Activated CD4-positive, alpha-beta T cell treated with anti-CD3 and anti-CD28 coated beads, Interleukin-2, amount 50 U/mL, for 4 hours (primary cell): ENCODE measurements at regions not wholly inside any gene's neighbourhood (a gene's known extent, or its start where the extent isn't known, plus 50 kb on each side); places are given as distances from the start of the nearest gene placed in this dataset.
"Not testable (repeated sequence)": the region's sequence is repeated elsewhere in the genome, so short reads cannot be mapped to it uniquely, and the experiment has no call there.

Source experiments
- DNase-seq, 2 experiments: peaks; one replicate each; pipeline ENCODE4 v3.0.0-alpha.2; 2020

DNA sequence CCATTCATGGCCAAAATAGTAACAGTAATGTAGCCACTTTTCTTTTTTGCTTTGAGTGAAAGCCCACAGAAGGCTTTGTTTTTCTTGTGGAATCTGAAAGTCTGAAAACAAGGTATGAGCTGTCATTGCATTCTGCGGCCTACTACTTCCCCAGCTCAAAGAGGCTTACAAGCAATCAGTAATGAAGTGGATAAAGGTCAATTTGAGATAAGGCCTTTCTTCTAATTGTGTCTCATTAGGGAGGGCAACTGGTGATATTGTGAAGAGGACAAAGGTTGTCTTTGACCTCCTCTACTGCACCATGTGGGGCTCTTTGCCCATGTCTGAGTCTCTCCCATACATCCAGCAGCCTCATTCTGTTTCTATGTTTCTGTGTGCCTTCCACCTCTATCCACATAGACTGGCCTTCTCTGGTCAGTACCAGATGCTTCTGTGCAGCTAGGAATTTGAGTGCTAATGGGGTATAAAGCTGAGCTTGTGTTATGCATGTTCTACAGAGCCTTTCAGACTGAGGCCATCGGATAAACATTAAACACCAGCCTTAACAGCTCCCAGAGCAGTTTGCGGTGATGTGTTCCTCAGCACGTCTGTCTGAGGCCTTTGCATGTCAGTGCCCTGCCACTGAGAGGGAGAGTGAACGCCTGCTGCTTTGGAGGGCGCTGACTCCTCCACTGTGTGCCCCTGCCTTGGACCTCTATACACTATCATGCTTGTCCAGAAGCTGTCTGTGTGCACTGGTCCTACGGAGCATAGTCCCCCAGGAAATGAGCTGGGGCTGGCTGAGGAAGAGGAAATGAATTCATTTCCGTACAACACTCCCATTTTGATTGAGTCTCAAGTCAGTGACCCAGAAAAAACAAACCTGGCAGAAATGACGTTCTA is 80.2 kb downstream of the SH2D1A start:
- DNase-seq, result no peak

- DNase-seq, result no peak
Observed at GRCh38 chrX:124433186-124433585, 86.8 kb downstream of the SH2D1A start.

DNA sequence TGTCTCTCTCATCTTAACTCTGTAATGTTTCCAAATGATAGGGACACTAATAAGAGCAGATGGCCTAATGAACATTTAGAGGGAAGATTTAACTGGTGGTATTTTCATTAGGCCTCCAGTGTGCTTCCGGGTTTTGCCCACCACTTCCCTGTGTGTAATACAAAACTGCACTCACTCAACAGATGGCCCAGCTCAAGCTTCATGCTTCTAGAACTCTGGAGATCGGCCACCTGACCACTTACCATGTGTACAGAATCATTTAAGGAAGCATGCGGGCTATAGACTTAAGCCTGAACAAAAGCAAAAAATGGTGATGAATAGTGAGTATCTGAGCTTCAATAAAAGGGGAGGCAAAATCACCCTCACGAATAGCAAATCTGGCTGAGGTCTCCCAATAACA is 89.3 kb downstream of the SH2D1A start:
- DNase-seq, result no peak

DNA sequence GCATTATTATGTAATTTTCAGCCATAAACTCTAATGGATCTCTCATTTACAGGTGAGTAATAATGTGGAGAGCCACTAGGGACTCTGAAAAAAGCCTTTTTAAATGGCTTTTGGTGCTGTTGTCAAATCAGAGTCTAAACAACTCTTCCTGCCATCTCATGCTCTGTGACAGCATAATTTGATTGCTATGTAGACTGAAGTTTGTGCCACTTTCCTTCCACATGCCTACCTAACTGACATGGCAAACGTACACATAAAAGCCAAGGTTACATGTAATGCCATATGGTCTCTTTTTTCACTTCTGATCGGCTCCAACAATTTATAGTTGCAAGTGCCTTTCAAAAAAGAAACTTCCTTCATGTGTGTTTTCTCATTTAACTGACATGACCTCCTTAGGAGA is 94.3 kb downstream of the SH2D1A start:
- no peak for DNase-seq

- no peak for DNase-seq
Observed at GRCh38 chrX:124441971-124442590, 95.7 kb downstream of the SH2D1A start.

DNA sequence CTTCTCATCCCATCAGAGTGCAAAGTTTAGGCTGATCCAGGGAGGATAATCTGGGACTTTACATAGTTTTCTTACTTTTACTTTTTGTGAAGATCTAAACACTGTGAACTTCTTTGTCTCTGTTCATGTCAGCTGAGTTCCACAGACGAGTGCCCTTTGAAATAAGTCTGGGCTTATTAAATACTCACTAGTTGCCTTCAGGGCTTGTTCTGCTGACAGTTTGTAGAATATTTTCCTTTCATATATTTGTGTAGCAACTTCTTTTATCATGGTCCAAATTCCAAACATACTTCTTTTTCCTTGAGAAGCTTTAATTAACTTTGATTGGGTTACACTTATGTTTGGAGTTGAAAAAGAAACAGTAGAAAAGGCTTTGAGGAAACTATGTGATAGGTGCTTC is 109.6 kb downstream of the SH2D1A start:
- no peak for DNase-seq

GRCh38 chrX:124459851-124460250 is 113.5 kb downstream of the SH2D1A start:
- not testable (repeated sequence) for DNase-seq

DNA sequence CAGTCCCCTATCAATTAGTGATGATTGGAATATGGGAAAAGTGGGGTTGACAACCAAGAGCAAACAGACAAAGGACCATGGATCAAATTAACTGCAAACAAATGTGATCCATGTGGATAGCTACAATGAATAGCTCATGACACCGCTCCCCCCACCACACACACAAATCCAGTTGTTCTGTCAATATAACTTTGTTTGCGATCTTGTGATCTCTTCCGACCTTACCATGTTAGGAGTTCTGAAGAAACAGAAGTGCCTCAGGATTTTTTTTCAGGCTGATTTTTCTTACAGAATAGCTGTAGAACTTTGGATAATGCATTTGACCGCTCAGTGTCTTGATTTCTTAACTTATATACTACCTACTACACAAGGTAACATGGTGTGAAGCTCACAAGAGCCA is 116.6 kb downstream of the SH2D1A start:
- DNase-seq, result no peak

- DNase-seq, result no peak
Observed at GRCh38 chrX:124467202-124467601, 120.8 kb downstream of the SH2D1A start.

GRCh38 chrX:124475358-124475757 is 129.0 kb downstream of the SH2D1A start:
- no peak for DNase-seq

DNA sequence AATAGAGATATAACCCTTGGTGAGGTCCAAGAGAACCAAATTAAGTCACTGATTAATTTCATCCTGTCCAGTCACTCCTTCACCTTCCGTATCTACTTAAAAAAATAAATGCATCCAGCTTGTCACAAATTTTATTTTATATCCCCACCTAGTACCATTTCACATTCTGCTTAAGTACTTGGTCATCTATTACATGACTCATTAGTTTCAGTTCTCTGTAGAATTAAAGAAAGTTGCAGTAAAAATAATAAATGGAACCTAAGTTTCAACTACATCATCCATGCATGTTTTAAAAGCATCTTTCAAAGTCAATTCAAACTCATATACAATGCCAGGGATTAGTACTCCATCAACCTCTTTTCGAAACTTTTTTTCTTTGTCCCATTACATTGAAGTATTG is 130.2 kb downstream of the SH2D1A start:
- no peak for DNase-seq

DNA sequence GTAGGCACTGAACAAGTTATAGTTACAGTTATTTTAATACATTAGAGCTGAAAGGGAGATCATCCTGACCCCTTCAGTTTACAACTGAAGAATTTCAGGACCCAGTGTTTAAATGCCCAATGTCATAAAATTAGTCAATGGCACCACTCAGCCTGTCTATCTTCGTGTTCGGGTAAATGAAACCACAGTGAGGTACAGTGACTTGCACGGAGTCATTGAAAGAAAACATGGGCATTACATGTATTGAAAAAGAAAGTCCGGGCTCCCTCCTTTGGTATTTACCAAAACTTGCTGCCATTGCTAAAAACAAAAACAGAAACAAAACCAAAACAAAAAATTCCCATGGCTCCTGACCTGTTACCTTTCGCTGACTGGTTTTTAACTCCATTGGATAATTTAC is 131.7 kb downstream of the SH2D1A start:
- no peak for DNase-seq

DNA sequence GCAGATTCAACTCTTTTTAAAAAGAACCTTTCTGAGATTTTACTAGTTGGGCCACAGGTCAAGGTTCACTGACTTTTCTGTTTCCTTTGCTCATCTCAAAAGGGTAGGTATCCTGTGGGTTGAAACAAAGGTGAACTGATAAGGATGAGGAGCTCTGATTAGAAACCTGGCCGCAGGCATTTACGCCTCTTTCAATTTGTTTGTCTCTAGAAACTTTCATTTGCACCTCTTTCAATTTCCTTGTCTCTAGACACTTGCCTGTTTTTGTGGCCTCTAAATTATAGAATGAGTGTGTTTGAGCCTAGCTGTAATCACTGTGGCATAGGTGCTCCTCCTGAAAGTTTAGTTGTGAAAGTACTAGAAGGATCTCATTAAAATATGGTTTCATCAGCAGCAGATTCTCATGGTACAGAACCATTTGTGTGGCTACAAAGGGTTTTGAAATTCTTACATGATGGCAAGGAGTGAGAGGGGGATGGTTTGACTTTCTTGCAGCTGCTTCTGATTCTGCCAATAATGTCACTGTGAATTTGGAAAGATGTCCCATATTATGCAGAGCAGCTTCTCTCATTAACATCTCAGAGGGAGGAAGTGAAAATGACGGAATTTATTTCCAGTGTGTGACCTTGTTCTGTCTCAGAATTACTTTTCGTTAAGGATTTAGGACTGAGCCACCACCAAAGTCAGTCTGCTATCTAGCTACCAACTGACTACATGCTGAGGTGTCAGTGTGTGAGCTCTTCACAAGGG is 142.2 kb downstream of the SH2D1A start:
- no peak for DNase-seq

- no peak for DNase-seq
Observed at GRCh38 chrX:124493984-124494383, 147.6 kb downstream of the SH2D1A start.

DNA sequence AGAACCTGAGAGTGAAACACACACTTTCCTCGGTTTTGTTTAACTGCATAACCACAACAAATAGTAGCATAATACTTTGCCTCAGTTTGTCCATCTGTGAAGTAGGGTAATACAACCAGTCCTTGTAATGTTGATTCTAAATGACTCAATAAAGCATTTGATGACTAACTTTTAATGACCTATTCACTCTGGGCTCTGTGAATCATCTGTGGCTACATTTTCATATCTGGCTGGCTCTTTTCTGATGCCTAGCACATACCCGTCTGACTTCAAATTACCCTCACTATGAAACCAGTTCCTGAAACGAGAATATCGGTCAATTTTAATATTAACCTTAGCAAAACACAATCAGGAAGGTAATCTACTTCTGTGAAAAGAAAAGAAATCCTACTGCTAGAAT is 151.0 kb downstream of the SH2D1A start:
- no peak for DNase-seq

DNA sequence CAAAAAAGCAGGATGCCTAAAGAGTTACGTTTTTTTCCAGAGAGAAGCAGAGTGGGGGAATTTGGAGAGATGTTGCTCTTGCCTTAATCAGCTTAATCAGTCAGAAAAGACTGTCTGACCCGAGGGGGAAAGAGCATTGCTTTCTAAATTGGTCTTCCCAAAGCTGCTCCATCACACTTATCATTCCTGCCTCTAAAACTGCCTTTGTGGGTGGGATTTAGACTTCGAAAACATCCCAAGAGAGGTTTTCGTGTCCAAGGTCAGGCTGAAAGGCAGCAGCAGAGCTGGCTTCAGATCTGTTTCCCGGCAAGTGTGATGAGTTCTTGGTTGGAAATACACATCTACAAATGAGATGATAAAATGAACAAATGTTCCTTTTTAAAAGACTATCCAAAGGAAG is 155.2 kb downstream of the SH2D1A start:
- DNase-seq, result no peak

- DNase-seq, result no peak
Observed at GRCh38 chrX:124502166-124502565, 155.8 kb downstream of the SH2D1A start.

- no peak for DNase-seq
Observed at GRCh38 chrX:124502599-124502998, 156.2 kb downstream of the SH2D1A start.

- no peak for DNase-seq
Observed at GRCh38 chrX:124504111-124504983, 158.0 kb downstream of the SH2D1A start.

DNA sequence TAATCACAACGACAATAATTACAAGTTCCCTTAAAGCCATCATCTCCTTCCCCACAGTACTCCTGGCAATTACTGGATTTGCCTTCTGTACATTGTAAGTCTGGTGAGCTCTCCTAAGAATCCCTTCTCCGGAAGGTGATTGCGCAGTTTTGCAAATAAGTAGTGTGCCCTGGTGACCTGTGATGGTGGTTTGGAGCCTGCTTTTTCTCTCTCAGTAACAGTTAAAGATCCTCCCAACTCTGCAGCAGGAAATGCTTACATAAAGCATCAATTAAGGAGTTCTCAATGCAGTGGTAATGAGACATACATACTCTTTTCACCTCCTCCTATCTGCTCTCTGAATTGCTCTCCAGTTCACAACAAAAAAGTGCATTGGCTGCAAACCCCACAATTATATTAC is 159.7 kb downstream of the SH2D1A start:
- no peak for DNase-seq

DNA sequence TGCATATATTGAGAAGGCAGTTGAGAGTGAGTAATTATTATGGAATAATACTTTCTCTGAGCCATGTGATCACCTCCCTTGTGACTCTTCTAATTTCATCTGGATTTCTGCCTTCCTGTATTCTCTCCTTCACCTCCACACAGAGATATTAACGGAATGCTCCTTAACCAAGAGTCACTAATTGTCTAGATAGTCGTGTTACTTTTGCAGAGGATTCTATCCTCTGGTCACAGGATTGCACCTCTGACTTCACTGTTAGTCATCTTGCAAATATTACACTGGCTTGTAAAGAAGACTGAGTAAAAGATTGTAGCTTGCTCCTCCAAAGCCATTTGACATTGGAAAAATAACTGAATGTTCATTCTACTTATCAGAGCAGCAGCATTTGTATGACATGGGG is 160.9 kb downstream of the SH2D1A start:
- no peak for DNase-seq

DNA sequence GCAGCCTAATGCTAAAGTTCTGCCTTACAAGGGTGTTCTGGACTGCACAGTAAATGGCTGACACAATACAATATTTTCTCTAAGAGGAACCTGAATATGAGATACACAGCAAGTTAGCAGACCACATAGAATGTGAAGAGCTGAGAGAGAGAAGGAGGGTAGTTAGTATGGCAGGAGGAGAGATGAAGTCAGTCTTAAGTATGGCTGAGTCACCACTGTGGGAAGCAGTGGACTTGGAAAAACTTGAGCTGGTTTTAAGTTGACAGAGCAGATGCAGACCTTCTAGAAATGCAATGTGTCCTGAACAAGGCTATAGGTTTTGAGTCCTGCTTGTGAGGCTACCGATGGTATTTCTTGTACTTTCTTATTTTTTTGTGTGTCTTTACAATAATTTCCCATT is 172.5 kb downstream of the SH2D1A start:
- DNase-seq, result no peak

GRCh38 chrX:124524852-124525251 is 178.5 kb downstream of the SH2D1A start:
- DNase-seq, result no peak
